Nephron progenitor cell (in vitro differentiated cells): ENCODE measurements at regions not wholly inside any gene's neighbourhood (a gene's known extent, or its start where the extent isn't known, plus 50 kb on each side); places are given as distances from the start of the nearest gene placed in this dataset.

ENCODE experiments used
- DNase-seq: peaks from one replicate; pipeline ENCODE4 v3.0.0; 2021
- H3K27ac Mint-ChIP-seq: 2 replicates; pipeline ENCODE4 v1.8.0; 2021; ENCODE audit warnings: mild to moderate bottlenecking, moderate library complexity, mixed read lengths
- H3K27me3 Mint-ChIP-seq: 2 replicates; pipeline ENCODE4 v1.8.0; 2021; ENCODE audit warnings: mild to moderate bottlenecking, low read depth, mixed read lengths; ENCODE audit not compliant: poor library complexity
- H3K36me3 Mint-ChIP-seq: 2 replicates; pipeline ENCODE4 v1.8.0; 2021; ENCODE audit warnings: low read depth, mixed read lengths
- H3K4me1 Mint-ChIP-seq: 2 replicates; pipeline ENCODE4 v1.8.0; 2021; ENCODE audit warnings: mixed read lengths
- H3K4me3 Mint-ChIP-seq: 2 replicates; pipeline ENCODE4 v1.8.0; 2021; ENCODE audit warnings: mild to moderate bottlenecking, moderate library complexity, mixed read lengths
- H3K9me3 Mint-ChIP-seq: 2 replicates; pipeline ENCODE4 v1.8.0; 2021; ENCODE audit warnings: mild to moderate bottlenecking, moderate library complexity, mixed read lengths
- CTCF ChIP-seq: fragments of 200-600 bp; sonication (generic); IDR thresholded peaks from 2 replicates; pipeline ENCODE4 v1.5.0; 2021; ENCODE audit warnings: antibody characterized with exemption

GRCh38 chr5:82480331-82480730, 202.2 kb upstream of the RPS23 start:
- Mint-ChIP-seq H3K4me3 (no peak overlapping the region), H3K9me3 (no peaks in the 10 kb centered on the region), H3K27me3 (no peaks in the 10 kb centered on the region), H3K4me1 (peaks cover 9% of the 10 kb centered on the region), H3K36me3 (no peaks in the 10 kb centered on the region), H3K27ac (no peak overlapping the region)
- no peak for DNase-seq
- no peak for TF ChIP-seq CTCF

GRCh38 chr5:82476155-82476554, 198.0 kb upstream of the RPS23 start:
- no peak overlapping the region for H3K4me3 Mint-ChIP-seq
- H3K36me3 Mint-ChIP-seq: no peaks in the 10 kb centered on the region
- DNase-seq: no peak
- H3K9me3 Mint-ChIP-seq: no peaks in the 10 kb centered on the region
- H3K27ac Mint-ChIP-seq: no peak overlapping the region
- no peaks in the 10 kb centered on the region for H3K27me3 Mint-ChIP-seq
- no peak for TF ChIP-seq CTCF
- H3K4me1 Mint-ChIP-seq: peaks cover 9% of the 10 kb centered on the region

- H3K27me3 Mint-ChIP-seq: no peaks in the 10 kb centered on the region
- H3K9me3 Mint-ChIP-seq: no peaks in the 10 kb centered on the region
- H3K27ac Mint-ChIP-seq: no peak overlapping the region
- no peaks in the 10 kb centered on the region for H3K4me1 Mint-ChIP-seq
- TF ChIP-seq CTCF: no peak
- no peak overlapping the region for H3K4me3 Mint-ChIP-seq
- DNase-seq: no peak
- H3K36me3 Mint-ChIP-seq: no peaks in the 10 kb centered on the region
Observed at GRCh38 chr5:82473262-82473661, 195.1 kb upstream of the RPS23 start.

- peak overlapping the region; percentile 1 for H3K27ac Mint-ChIP-seq
- no peaks in the 10 kb centered on the region for H3K36me3 Mint-ChIP-seq
- TF ChIP-seq CTCF: no peak
- no peaks in the 10 kb centered on the region for H3K9me3 Mint-ChIP-seq
- H3K4me3 Mint-ChIP-seq: no peak overlapping the region
- DNase-seq: no peak
- no peaks in the 10 kb centered on the region for H3K27me3 Mint-ChIP-seq
- peaks cover 10% of the 10 kb centered on the region for H3K4me1 Mint-ChIP-seq
Observed at GRCh38 chr5:82470185-82470994, 192.2 kb upstream of the RPS23 start.

GRCh38 chr5:82466986-82467561, 188.9 kb upstream of the RPS23 start:
- H3K36me3 Mint-ChIP-seq: peaks cover 16% of the 10 kb centered on the region
- peaks cover 27% of the 10 kb centered on the region for H3K9me3 Mint-ChIP-seq
- no peak for TF ChIP-seq CTCF
- H3K27ac Mint-ChIP-seq: peak overlapping the region; percentile 80
- no peak for DNase-seq
- peaks cover 10% of the 10 kb centered on the region for H3K4me1 Mint-ChIP-seq
- H3K4me3 Mint-ChIP-seq: no peak overlapping the region
- H3K27me3 Mint-ChIP-seq: no peaks in the 10 kb centered on the region

- DNase-seq: no peak
- Mint-ChIP-seq H3K4me3 (no peak overlapping the region), H3K4me1 (peaks cover 10% of the 10 kb centered on the region), H3K36me3 (peaks cover 16% of the 10 kb centered on the region), H3K9me3 (peaks cover 44% of the 10 kb centered on the region), H3K27ac (no peak overlapping the region), H3K27me3 (peaks cover 3% of the 10 kb centered on the region)
- no peak for TF ChIP-seq CTCF
Observed at GRCh38 chr5:82465235-82465634, 187.1 kb upstream of the RPS23 start.
